ENCODE measurements at regions not wholly inside any gene's neighbourhood (a gene's known extent, or its start where the extent isn't known, plus 50 kb on each side); places are given as distances from the start of the nearest gene placed in this dataset.

GRCh38 chr7:142414915-142415314 is 157.1 kb upstream of the PRSS58 start:
- TF ChIP-seq CTCF (IDR thresholded peaks at IDR 0.05 in 8 of 11, conservative IDR thresholded peaks at IDR 0.05 in 3 of 11) (no peak), POLR2AphosphoS5 (IDR thresholded peaks at IDR 0.05) (no peak), POLR2A (IDR thresholded peaks at IDR 0.05) (no peak)

Data from spleen (tissue), 7 donors.